Liver (tissue), 3 donors: ENCODE measurements at regions not wholly inside any gene's neighbourhood (a gene's known extent, or its start where the extent isn't known, plus 50 kb on each side); places are given as distances from the start of the nearest gene placed in this dataset.

Source experiments
- CTCF ChIP-seq: fragments of 150-350 bp; IDR thresholded peaks from 2 replicates; pipeline ENCODE4 v1.5.1; 2017; ENCODE audit warnings: improper control_type of control experiment, low read depth, low read length; ENCODE audit not compliant: missing input control
- EGR1 ChIP-seq, 2 donors: IDR thresholded peaks; 2 replicates each; pipeline ENCODE4 v1.6.1; 2016 to 2018; ENCODE audit warnings: antibody characterized with exemption in 2 of 2, low read depth in 2 of 2
- HNF4A ChIP-seq, 2 donors: conservative IDR thresholded peaks; 2 replicates each; pipeline ENCODE4 v1.6.1; 2016; ENCODE audit warnings: antibody characterized with exemption in 2 of 2, mild to moderate bottlenecking in 2 of 2
- MAX ChIP-seq: IDR thresholded peaks from 2 replicates; pipeline ENCODE4 v1.6.1; 2016; ENCODE audit warnings: antibody characterized with exemption
- TAF1 ChIP-seq: conservative IDR thresholded peaks from 2 replicates; pipeline ENCODE4 v1.6.1; 2016; ENCODE audit warnings: antibody characterized with exemption, mild to moderate bottlenecking
- YY1 ChIP-seq: IDR thresholded peaks from 2 replicates; pipeline ENCODE4 v1.6.1; 2016; ENCODE audit warnings: antibody characterized with exemption, mild to moderate bottlenecking
- donor health status: healthy.
- donor health status: healthy.

- TF ChIP-seq YY1 (no peak), EGR1 (IDR thresholded peaks at IDR 0.05; ENCODE audit: low read depth in 2 of 2) (no peak), CTCF (no peak), TAF1 (no peak), HNF4A (conservative IDR thresholded peaks at IDR 0.05) (no peak), MAX (no peak)
Measured at GRCh38 chr1:169018751-169019150, 87.7 kb upstream of the ATP1B1 start.
